ENCODE measurements at regions not wholly inside any gene's neighbourhood (a gene's known extent, or its start where the extent isn't known, plus 50 kb on each side); places are given as distances from the start of the nearest gene placed in this dataset.

GRCh38 chr18:45553723-45554388 is 61.4 kb upstream of the SLC14A2 start:
- TF ChIP-seq CREB1 (IDR thresholded peaks at IDR 0.05; ENCODE audit: low read depth) (no peak), YY1 (IDR thresholded peaks at IDR 0.05; ENCODE audit: low read depth) (no peak), ZBTB7A (IDR thresholded peaks at IDR 0.05; ENCODE audit: low read depth) (no peak), CEBPB (IDR thresholded peaks at IDR 0.05) (no peak), TEAD4 (IDR thresholded peaks at IDR 0.05) (no peak)

GRCh38 chr18:45554389-45554737 is 60.9 kb upstream of the SLC14A2 start:
- TF ChIP-seq RAD21 (IDR thresholded peaks at IDR 0.05; ENCODE audit: low read depth), result no peak

- TF ChIP-seq YY1 (IDR thresholded peaks at IDR 0.05; ENCODE audit: low read depth), result no peak
- no peak for TF ChIP-seq ZBTB7A (IDR thresholded peaks at IDR 0.05; ENCODE audit: low read depth)
- TF ChIP-seq EP300 (IDR thresholded peaks at IDR 0.05; ENCODE audit: borderline replicate concordance), result no peak
- no peak for TF ChIP-seq TAF1 (IDR thresholded peaks at IDR 0.05; ENCODE audit: low read depth)
- no peak for TF ChIP-seq CEBPB (IDR thresholded peaks at IDR 0.05)
- no peak for TF ChIP-seq MAX (IDR thresholded peaks at IDR 0.05)
- TF ChIP-seq NFIC (IDR thresholded peaks at IDR 0.05), result no peak
- no peak for TF ChIP-seq FOXM1 (IDR thresholded peaks at IDR 0.05; ENCODE audit: borderline replicate concordance, low read depth)
- no peak for TF ChIP-seq EGR1 (IDR thresholded peaks at IDR 0.05)
Measured at GRCh38 chr18:45556222-45556621, 59.1 kb upstream of the SLC14A2 start.

GRCh38 chr18:45557287-45557686 is 58.0 kb upstream of the SLC14A2 start:
- no peak for TF ChIP-seq MAX (IDR thresholded peaks at IDR 0.05)
- no peak for TF ChIP-seq TCF12 (IDR thresholded peaks at IDR 0.05; ENCODE audit: low read depth)
- no peak for TF ChIP-seq CREB1 (IDR thresholded peaks at IDR 0.05; ENCODE audit: low read depth)
- TF ChIP-seq FOXM1 (IDR thresholded peaks at IDR 0.05; ENCODE audit: borderline replicate concordance, low read depth), result no peak
- no peak for TF ChIP-seq ZBTB7A (IDR thresholded peaks at IDR 0.05; ENCODE audit: low read depth)
- no peak for TF ChIP-seq NFIC (IDR thresholded peaks at IDR 0.05)
- no peak for TF ChIP-seq EP300 (IDR thresholded peaks at IDR 0.05; ENCODE audit: borderline replicate concordance)
- TF ChIP-seq USF1 (IDR thresholded peaks at IDR 0.05), result no peak
- no peak for TF ChIP-seq TEAD4 (IDR thresholded peaks at IDR 0.05)
- TF ChIP-seq EGR1 (IDR thresholded peaks at IDR 0.05), result no peak
- no peak for TF ChIP-seq CEBPB (IDR thresholded peaks at IDR 0.05)
- no peak for TF ChIP-seq REST (IDR thresholded peaks at IDR 0.05; ENCODE audit: low read depth)

- TF ChIP-seq ZBTB7A (IDR thresholded peaks at IDR 0.05; ENCODE audit: low read depth) (no peak), NFIC (IDR thresholded peaks at IDR 0.05) (no peak), CEBPB (IDR thresholded peaks at IDR 0.05) (no peak), YY1 (IDR thresholded peaks at IDR 0.05; ENCODE audit: low read depth) (no peak), FOXM1 (IDR thresholded peaks at IDR 0.05; ENCODE audit: borderline replicate concordance, low read depth) (no peak), MAX (IDR thresholded peaks at IDR 0.05) (no peak), EP300 (IDR thresholded peaks at IDR 0.05; ENCODE audit: borderline replicate concordance) (no peak), RAD21 (IDR thresholded peaks at IDR 0.05; ENCODE audit: low read depth) (no peak), CREB1 (IDR thresholded peaks at IDR 0.05; ENCODE audit: low read depth) (no peak), REST (IDR thresholded peaks at IDR 0.05; ENCODE audit: low read depth) (no peak), TCF12 (IDR thresholded peaks at IDR 0.05; ENCODE audit: low read depth) (no peak), USF1 (IDR thresholded peaks at IDR 0.05) (no peak), TAF1 (IDR thresholded peaks at IDR 0.05; ENCODE audit: low read depth) (no peak), EGR1 (IDR thresholded peaks at IDR 0.05) (no peak), TEAD4 (IDR thresholded peaks at IDR 0.05) (no peak)
Measured at GRCh38 chr18:45557779-45558178, 57.5 kb upstream of the SLC14A2 start.

- TF ChIP-seq USF1 (IDR thresholded peaks at IDR 0.05), result no peak
- TF ChIP-seq TAF1 (IDR thresholded peaks at IDR 0.05; ENCODE audit: low read depth), result no peak
- TF ChIP-seq TEAD4 (IDR thresholded peaks at IDR 0.05), result no peak
- no peak for TF ChIP-seq FOXM1 (IDR thresholded peaks at IDR 0.05; ENCODE audit: borderline replicate concordance, low read depth)
- no peak for TF ChIP-seq REST (IDR thresholded peaks at IDR 0.05; ENCODE audit: low read depth)
- no peak for TF ChIP-seq EGR1 (IDR thresholded peaks at IDR 0.05)
- no peak for TF ChIP-seq TCF12 (IDR thresholded peaks at IDR 0.05; ENCODE audit: low read depth)
- no peak for TF ChIP-seq MAX (IDR thresholded peaks at IDR 0.05)
- no peak for TF ChIP-seq YY1 (IDR thresholded peaks at IDR 0.05; ENCODE audit: low read depth)
- no peak for TF ChIP-seq NFIC (IDR thresholded peaks at IDR 0.05)
- no peak for TF ChIP-seq ZBTB7A (IDR thresholded peaks at IDR 0.05; ENCODE audit: low read depth)
- no peak for TF ChIP-seq EP300 (IDR thresholded peaks at IDR 0.05; ENCODE audit: borderline replicate concordance)
- no peak for TF ChIP-seq CREB1 (IDR thresholded peaks at IDR 0.05; ENCODE audit: low read depth)
- no peak for TF ChIP-seq CEBPB (IDR thresholded peaks at IDR 0.05)
- TF ChIP-seq RAD21 (IDR thresholded peaks at IDR 0.05; ENCODE audit: low read depth), result no peak
Measured at GRCh38 chr18:45559258-45559657, 56.0 kb upstream of the SLC14A2 start.
